GM12878 (cell line): ENCODE measurements at regions not wholly inside any gene's neighbourhood (a gene's known extent, or its start where the extent isn't known, plus 50 kb on each side); places are given as distances from the start of the nearest gene placed in this dataset.

Source experiments
- CTCF ChIP-seq, 3 experiments: IDR thresholded peaks in 2 of 3; conservative IDR thresholded peaks in 1 of 3; 2 replicates each; pipeline ENCODE4 v1.5.1; 2011; ENCODE audit warnings: low read depth in 3 of 3, low read length in 3 of 3, mild to moderate bottlenecking in 3 of 3, control low read depth in 2 of 3, moderate library complexity in 2 of 3, inconsistent platforms in 1 of 3, mixed read lengths in 1 of 3; ENCODE audit not compliant: control insufficient read depth in 2 of 3, insufficient read depth in 1 of 3; ENCODE audit errors: extremely low read depth in 1 of 3
- POLR2A ChIP-seq: IDR thresholded peaks from 2 replicates; pipeline ENCODE4 v1.6.1; 2011; ENCODE audit warnings: low read depth, mild to moderate bottlenecking, low read length
- POLR2AphosphoS2 ChIP-seq: IDR thresholded peaks from 2 replicates; pipeline ENCODE4 v1.6.1; 2011; ENCODE audit warnings: low read depth, mild to moderate bottlenecking, low read length, improper control_type of control experiment, moderate library complexity
- RAD51 ChIP-seq: fragments of 450-650 bp; IDR thresholded peaks from 2 replicates; pipeline ENCODE4 v1.6.1; 2016; ENCODE audit warnings: moderate library complexity, mild to moderate bottlenecking, inconsistent platforms
- SIN3A ChIP-seq: IDR thresholded peaks from 2 replicates; pipeline ENCODE4 v1.6.1; 2012; ENCODE audit warnings: low read depth, low read length, improper control_type of control experiment

DNA sequence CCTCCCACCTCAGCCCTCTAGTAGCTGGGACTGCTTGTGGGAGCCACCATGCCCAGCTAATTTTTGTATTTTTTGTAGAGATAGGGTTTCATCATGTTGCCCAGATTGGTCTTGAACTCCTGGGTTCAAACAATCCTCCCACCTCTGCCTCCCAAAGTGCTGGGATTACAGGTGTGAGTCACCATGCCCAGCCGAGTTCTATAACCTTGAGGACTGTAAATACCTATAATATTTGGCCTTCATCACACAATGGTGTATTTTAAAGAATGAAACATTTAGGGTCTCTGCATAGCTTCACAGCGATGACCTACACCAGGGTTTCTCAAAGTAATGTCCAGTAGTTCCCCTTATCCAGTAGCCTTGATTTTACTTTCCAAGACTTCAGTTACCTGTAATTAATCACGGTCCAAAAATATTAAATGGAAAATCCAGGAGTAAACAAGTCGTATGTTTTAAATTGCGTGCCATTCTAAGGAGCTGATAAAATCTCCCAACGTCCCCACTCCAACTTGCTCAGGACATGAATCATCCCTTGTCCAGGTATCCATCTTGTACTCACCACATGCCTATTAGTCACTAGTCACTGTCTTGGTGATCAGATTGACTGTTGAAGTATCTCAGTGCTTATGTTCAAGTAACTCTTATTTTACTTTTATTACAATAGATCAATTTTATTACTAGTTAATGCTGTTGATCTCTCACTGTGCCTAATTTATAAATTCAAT, 368.2 kb downstream of the BTG1 start:
- TF ChIP-seq CTCF (IDR thresholded peaks at IDR 0.05 in 2 of 3, conservative IDR thresholded peaks at IDR 0.05 in 1 of 3; ENCODE audit: control insufficient read depth in 2 of 3, extremely low read depth in 1 of 3, insufficient read depth in 1 of 3, low read depth in 3 of 3, low read length in 3 of 3) (no peak), POLR2A (no peak), SIN3A (no peak), RAD51 (no peak), POLR2AphosphoS2 (no peak)
